HEK293 (cell line): ENCODE measurements at regions not wholly inside any gene's neighbourhood (a gene's known extent, or its start where the extent isn't known, plus 50 kb on each side); places are given as distances from the start of the nearest gene placed in this dataset.

Experiments used
- CTCF ChIA-PET: fragments of 350-600 bp; formaldehyde crosslinking; extraction: SDS; loops from one replicate; lab custom pipeline; 2021; ENCODE audit warnings: antibody characterized with exemption; lab: Yijun Ruan, JAX
- POLR2A ChIA-PET: fragments of 300-600 bp; formaldehyde crosslinking; extraction: SDS; loops from one replicate; lab custom pipeline; 2020; ENCODE audit warnings: antibody characterized with exemption, inconsistent platforms; lab: Yijun Ruan, JAX
- H3K27ac ChIP-seq: fragments of 200-500 bp; sonication (Bioruptor generic); 2 replicates; pipeline ENCODE4 v1.5.1; 2014; ENCODE audit warnings: low read depth, low read length, control low read depth, inconsistent platforms; ENCODE audit errors: extremely low read depth
- H3K36me3 ChIP-seq, 2 experiments: fragments of 200-500 bp in 1 of 2; sonication (Bioruptor generic) in 1 of 2; 1 replicate in 1 of 2; 2 replicates in 1 of 2; pipeline ENCODE4 v1.5.1; 2014 to 2017; ENCODE audit warnings: inconsistent platforms in 2 of 2, low read length in 2 of 2; ENCODE audit not compliant: control insufficient read depth in 2 of 2, insufficient read depth in 1 of 2
- H3K4me1 ChIP-seq: fragments of 200-500 bp; sonication (Bioruptor generic); 2 replicates; pipeline ENCODE4 v1.5.1; 2014; ENCODE audit warnings: mild to moderate bottlenecking, low read length, inconsistent platforms; ENCODE audit not compliant: control insufficient read depth, insufficient read depth
- H3K4me3 ChIP-seq: 2 replicates; pipeline ENCODE4 v1.5.1; 2011; ENCODE audit warnings: low read depth, mild to moderate bottlenecking, control low read depth, low read length, moderate library complexity
- H3K9me3 ChIP-seq: fragments of 200-500 bp; sonication (Bioruptor generic); 2 replicates; pipeline ENCODE4 v1.5.1; 2014; ENCODE audit warnings: low read depth, low read length, inconsistent platforms; ENCODE audit not compliant: control insufficient read depth, insufficient read depth
- BCL11A ChIP-seq: fragments of 450-650 bp; formaldehyde crosslinking; IDR thresholded peaks from 2 replicates; pipeline ENCODE4 v1.5.1; 2016; ENCODE audit warnings: low read depth, missing biosample characterization, missing genetic modification characterization
- KLF10 ChIP-seq: fragments of 450-650 bp; IDR thresholded peaks from 2 replicates; pipeline ENCODE4 v1.5.1; 2018; ENCODE audit warnings: missing biosample characterization, mild to moderate bottlenecking, missing genetic modification characterization
- ZBTB20 ChIP-seq: fragments of 450-650 bp; formaldehyde crosslinking; IDR thresholded peaks from 2 replicates; pipeline ENCODE4 v1.5.1; 2016; ENCODE audit warnings: missing biosample characterization, missing genetic modification characterization
- ZNF10 ChIP-seq: fragments of 450-650 bp; formaldehyde crosslinking; IDR thresholded peaks from 2 replicates; pipeline ENCODE4 v1.5.1; 2017; ENCODE audit warnings: missing biosample characterization, missing genetic modification characterization
- ZNF114 ChIP-seq: fragments of 450-650 bp; formaldehyde crosslinking; IDR thresholded peaks from 2 replicates; pipeline ENCODE4 v1.5.0; 2017; ENCODE audit warnings: missing biosample characterization, missing genetic modification characterization
- ZNF175 ChIP-seq: fragments of 450-650 bp; formaldehyde crosslinking; IDR thresholded peaks from 2 replicates; pipeline ENCODE4 v1.5.1; 2016; ENCODE audit warnings: missing biosample characterization, missing genetic modification characterization
- ZNF433 ChIP-seq: fragments of 450-650 bp; formaldehyde crosslinking; IDR thresholded peaks from 2 replicates; pipeline ENCODE4 v1.5.1; 2016; ENCODE audit warnings: missing biosample characterization, missing genetic modification characterization, low read depth
- ZNF529 ChIP-seq: fragments of 450-650 bp; formaldehyde crosslinking; IDR thresholded peaks from 2 replicates; pipeline ENCODE4 v1.5.1; 2017; ENCODE audit warnings: missing genetic modification characterization, missing biosample characterization; ENCODE audit not compliant: insufficient replicate concordance
- ZNF596 ChIP-seq: fragments of 450-650 bp; IDR thresholded peaks from 2 replicates; pipeline ENCODE4 v1.5.0; 2018; ENCODE audit warnings: missing biosample characterization, mild to moderate bottlenecking, missing genetic modification characterization, moderate library complexity
- ZNF776 ChIP-seq: fragments of 450-650 bp; formaldehyde crosslinking; IDR thresholded peaks from 2 replicates; pipeline ENCODE4 v1.5.0; 2017; ENCODE audit warnings: missing biosample characterization, missing genetic modification characterization, borderline replicate concordance
- ZSCAN16 ChIP-seq: fragments of 450-650 bp; formaldehyde crosslinking; IDR thresholded peaks from 2 replicates; pipeline ENCODE4 v1.5.1; 2016; ENCODE audit warnings: missing biosample characterization, missing genetic modification characterization
- ZSCAN23 ChIP-seq: fragments of 450-650 bp; formaldehyde crosslinking; IDR thresholded peaks from 2 replicates; pipeline ENCODE4 v1.5.1; 2016; ENCODE audit warnings: missing biosample characterization, missing genetic modification characterization
- ZXDB ChIP-seq: fragments of 450-650 bp; formaldehyde crosslinking; IDR thresholded peaks from 2 replicates; pipeline ENCODE4 v1.5.1; 2016; ENCODE audit warnings: missing biosample characterization, missing genetic modification characterization
- TF ChIP-seq, protein P1 (sequence below): IDR thresholded peaks from 2 replicates; pipeline ENCODE4 v1.6.1; 2011; ENCODE audit warnings: mild to moderate bottlenecking, low read depth, low read length, borderline replicate concordance
- TF ChIP-seq, protein P2 (sequence below): fragments of 450-650 bp; formaldehyde crosslinking; IDR thresholded peaks from 2 replicates; pipeline ENCODE4 v1.5.1; 2016; ENCODE audit warnings: missing biosample characterization, missing genetic modification characterization, borderline replicate concordance
- TF ChIP-seq, protein P3 (sequence below): sonication (generic); formaldehyde crosslinking; IDR thresholded peaks from 2 replicates; pipeline ENCODE4 v1.8.1; 2022; ENCODE audit warnings: mild to moderate bottlenecking, moderate library complexity, missing genetic modification reagents

DNA sequence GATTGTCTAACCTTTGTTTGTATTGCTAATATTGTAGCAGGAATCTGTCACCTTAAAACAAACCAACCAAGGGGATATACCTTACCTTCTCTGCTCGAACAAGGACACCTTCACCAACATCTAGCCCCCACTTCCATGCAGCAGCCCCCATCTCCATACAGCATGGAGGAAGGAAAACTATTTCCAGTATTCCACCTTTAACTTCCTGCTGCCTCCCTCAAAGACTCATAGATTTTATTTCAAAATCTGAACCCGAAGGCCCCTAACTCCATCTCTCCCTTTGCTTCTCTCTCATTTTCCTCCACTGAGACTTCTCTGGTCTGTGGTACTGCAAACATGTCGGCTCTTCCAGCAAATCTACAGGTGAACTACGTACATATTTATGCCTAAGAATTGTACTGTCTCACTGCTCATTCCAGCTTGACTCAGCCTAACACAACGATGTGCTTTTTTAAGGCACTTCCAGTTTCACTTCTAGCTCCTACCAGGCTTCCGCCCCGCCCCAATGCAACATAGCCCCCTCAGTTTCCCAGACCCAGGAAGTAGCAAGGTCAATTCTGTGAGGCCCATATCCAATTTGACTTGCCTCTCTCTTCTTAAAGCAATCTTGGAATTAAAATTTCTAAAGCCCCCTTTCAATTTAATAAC, 70.7 kb upstream of the RNF38 start:
- CTCF ChIA-PET = interaction anchor here (0.6 to 2.0 kb wide), 2 partner anchors 20 to 63 kb away, joined by 3 to 8 read pairs; no protein-coding TSS in a partner anchor
- H3K4me1 ChIP-seq = peaks cover 8% of the 10 kb centered on the region; the same call in 1 of the 2 replicates
- no peaks in the 10 kb centered on the region for H3K9me3 ChIP-seq
- POLR2A ChIA-PET = no interaction called here
- TF ChIP-seq ZNF175 (tag by site-specific recombination) = no peak
- H3K27ac ChIP-seq = no peak overlapping the region
- no peak overlapping the region for H3K4me3 ChIP-seq
- H3K36me3 ChIP-seq = no peaks in the 10 kb centered on the region; a peak in 1 of 3 replicates

DNA sequence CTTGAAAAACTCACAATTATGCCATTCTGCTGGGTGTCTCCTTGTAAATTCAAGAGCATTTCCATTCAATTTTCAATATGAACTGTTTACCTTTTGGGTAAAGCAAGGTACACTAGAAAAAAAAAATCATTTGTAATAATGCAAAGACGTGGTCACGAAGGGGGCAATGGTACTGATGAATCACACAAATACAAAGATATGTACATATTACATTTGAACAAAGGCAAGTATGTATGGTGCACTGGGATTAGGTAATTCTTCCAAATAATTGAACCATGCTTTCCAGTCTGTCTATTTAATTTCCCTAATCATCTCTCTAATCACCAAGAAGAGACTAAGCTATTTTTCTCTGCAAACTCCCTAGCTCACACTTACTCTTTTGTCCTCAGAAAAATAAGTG, 63.4 kb upstream of the RNF38 start:
- Histone ChIP-seq H3K4me1 (no peaks in the 10 kb centered on the region), H3K27ac (no peak overlapping the region), H3K4me3 (no peak overlapping the region), H3K9me3 (no peaks in the 10 kb centered on the region), H3K36me3 (peaks cover 0 to 4% of the 10 kb centered on the region in 2 experiments; a peak in 1 of 3 replicates)
- CTCF ChIA-PET = interaction anchor here (0.6 kb wide), 1 partner anchor 13 kb away, joined by 4 read pairs; no protein-coding TSS in a partner anchor
- no peak for TF ChIP-seq ZNF433 (tag by site-specific recombination)
- TF ChIP-seq ZNF114 (tag by site-specific recombination) = no peak
- TF ChIP-seq ZNF776 (tag by site-specific recombination) = no peak
- TF ChIP-seq ZNF10 (tag by site-specific recombination) = no peak
- no peak for TF ChIP-seq ZBTB20 (tag by site-specific recombination)
- TF ChIP-seq ZNF596 (tag by site-specific recombination) = no peak
- no peak for TF ChIP-seq ZSCAN23
- TF ChIP-seq, protein P1, sequence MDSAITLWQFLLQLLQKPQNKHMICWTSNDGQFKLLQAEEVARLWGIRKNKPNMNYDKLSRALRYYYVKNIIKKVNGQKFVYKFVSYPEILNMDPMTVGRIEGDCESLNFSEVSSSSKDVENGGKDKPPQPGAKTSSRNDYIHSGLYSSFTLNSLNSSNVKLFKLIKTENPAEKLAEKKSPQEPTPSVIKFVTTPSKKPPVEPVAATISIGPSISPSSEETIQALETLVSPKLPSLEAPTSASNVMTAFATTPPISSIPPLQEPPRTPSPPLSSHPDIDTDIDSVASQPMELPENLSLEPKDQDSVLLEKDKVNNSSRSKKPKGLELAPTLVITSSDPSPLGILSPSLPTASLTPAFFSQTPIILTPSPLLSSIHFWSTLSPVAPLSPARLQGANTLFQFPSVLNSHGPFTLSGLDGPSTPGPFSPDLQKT = no peak
- POLR2A ChIA-PET = no interaction called here

DNA sequence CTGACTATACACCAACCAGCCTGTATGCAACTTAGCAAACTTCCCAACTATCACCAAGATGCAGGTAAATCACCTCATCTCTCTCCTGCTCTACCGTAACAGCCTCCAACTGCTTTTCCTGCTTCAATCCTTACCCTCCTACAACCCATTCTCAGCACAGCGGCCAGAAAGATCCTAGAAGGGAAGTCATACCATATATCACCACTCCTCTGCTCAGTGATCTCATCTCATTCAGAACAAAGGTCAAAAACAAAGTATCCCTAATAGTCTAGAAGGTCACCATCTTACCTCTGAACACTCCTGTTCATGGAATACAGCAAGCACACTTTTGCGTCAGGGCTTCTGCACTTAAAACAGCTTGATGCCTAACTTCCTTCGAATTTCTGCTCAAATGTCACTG, 62.2 kb upstream of the RNF38 start:
- H3K36me3 ChIP-seq = peaks cover 0 to 8% of the 10 kb centered on the region in 2 experiments; a peak in 1 of 3 replicates
- H3K4me1 ChIP-seq = no peaks in the 10 kb centered on the region
- no peak for TF ChIP-seq BCL11A (tag by site-specific recombination)
- no peak for TF ChIP-seq ZSCAN16
- no peak for TF ChIP-seq KLF10
- TF ChIP-seq, protein P2, sequence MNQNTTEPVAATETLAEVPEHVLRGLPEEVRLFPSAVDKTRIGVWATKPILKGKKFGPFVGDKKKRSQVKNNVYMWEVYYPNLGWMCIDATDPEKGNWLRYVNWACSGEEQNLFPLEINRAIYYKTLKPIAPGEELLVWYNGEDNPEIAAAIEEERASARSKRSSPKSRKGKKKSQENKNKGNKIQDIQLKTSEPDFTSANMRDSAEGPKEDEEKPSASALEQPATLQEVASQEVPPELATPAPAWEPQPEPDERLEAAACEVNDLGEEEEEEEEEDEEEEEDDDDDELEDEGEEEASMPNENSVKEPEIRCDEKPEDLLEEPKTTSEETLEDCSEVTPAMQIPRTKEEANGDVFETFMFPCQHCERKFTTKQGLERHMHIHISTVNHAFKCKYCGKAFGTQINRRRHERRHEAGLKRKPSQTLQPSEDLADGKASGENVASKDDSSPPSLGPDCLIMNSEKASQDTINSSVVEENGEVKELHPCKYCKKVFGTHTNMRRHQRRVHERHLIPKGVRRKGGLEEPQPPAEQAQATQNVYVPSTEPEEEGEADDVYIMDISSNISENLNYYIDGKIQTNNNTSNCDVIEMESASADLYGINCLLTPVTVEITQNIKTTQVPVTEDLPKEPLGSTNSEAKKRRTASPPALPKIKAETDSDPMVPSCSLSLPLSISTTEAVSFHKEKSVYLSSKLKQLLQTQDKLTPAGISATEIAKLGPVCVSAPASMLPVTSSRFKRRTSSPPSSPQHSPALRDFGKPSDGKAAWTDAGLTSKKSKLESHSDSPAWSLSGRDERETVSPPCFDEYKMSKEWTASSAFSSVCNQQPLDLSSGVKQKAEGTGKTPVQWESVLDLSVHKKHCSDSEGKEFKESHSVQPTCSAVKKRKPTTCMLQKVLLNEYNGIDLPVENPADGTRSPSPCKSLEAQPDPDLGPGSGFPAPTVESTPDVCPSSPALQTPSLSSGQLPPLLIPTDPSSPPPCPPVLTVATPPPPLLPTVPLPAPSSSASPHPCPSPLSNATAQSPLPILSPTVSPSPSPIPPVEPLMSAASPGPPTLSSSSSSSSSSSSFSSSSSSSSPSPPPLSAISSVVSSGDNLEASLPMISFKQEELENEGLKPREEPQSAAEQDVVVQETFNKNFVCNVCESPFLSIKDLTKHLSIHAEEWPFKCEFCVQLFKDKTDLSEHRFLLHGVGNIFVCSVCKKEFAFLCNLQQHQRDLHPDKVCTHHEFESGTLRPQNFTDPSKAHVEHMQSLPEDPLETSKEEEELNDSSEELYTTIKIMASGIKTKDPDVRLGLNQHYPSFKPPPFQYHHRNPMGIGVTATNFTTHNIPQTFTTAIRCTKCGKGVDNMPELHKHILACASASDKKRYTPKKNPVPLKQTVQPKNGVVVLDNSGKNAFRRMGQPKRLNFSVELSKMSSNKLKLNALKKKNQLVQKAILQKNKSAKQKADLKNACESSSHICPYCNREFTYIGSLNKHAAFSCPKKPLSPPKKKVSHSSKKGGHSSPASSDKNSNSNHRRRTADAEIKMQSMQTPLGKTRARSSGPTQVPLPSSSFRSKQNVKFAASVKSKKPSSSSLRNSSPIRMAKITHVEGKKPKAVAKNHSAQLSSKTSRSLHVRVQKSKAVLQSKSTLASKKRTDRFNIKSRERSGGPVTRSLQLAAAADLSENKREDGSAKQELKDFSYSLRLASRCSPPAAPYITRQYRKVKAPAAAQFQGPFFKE (tag by site-specific recombination) = no peak
- TF ChIP-seq ZNF529 (tag by site-specific recombination) = no peak
- no peak for TF ChIP-seq ZXDB
- TF ChIP-seq, protein P3, sequence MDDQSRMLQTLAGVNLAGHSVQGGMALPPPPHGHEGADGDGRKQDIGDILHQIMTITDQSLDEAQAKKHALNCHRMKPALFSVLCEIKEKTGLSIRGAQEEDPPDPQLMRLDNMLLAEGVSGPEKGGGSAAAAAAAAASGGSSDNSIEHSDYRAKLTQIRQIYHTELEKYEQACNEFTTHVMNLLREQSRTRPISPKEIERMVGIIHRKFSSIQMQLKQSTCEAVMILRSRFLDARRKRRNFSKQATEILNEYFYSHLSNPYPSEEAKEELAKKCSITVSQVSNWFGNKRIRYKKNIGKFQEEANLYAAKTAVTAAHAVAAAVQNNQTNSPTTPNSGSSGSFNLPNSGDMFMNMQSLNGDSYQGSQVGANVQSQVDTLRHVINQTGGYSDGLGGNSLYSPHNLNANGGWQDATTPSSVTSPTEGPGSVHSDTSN = no peak
- no peak overlapping the region for H3K27ac ChIP-seq
- no peak overlapping the region for H3K4me3 ChIP-seq
- ChIA-PET CTCF (interaction anchor here (0.5 to 2.4 kb wide), 2 partner anchors 12 to 57 kb away, joined by 4 to 14 read pairs; no protein-coding TSS in a partner anchor), POLR2A (no interaction called here)
- H3K9me3 ChIP-seq = no peaks in the 10 kb centered on the region
